ENCODE measurements at regions not wholly inside any gene's neighbourhood (a gene's known extent, or its start where the extent isn't known, plus 50 kb on each side); places are given as distances from the start of the nearest gene placed in this dataset.
"Not testable (repeated sequence)": the region's sequence is repeated elsewhere in the genome, so short reads cannot be mapped to it uniquely, and the experiment has no call there.

- H3K27ac Mint-ChIP-seq, result no peak overlapping the region
These were observed 76.5 kb upstream of the MAP10 start for GRCh38 chr1:232728507-232729263.

DNA sequence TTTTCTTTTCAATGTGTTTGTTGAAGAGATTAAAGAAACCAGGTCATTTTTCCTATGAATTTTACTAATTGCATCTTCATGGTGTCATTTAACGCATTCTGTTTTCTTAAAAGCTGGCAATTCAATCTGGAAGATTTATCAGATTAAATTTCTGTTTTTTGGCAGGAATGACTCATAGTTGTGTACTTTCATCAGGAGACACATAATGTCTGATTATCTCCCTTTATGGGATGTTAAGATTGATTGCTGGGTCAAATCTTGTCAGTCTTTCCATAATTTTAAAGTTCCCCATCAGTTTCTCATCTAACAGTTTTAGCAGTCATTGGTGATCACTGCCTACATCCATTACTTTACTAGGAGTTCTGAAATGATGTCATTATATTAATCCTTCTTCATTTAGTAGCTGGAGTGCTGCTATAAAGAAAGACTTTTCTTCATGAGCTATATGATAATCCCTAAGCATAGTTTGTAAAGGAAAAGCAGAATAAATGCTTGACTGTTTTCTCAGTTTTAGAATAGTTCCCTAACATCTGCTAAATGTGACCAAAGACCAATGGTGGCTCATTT lies 72.8 kb upstream of the MAP10 start:
- Mint-ChIP-seq H3K4me1 (peaks cover 2% of the 10 kb centered on the region), H3K9me3 (no peaks in the 10 kb centered on the region), H3K36me3 (ENCODE audit: low read depth) (no peaks in the 10 kb centered on the region), H3K4me3 (no peak overlapping the region), H3K27ac (no peak overlapping the region), H3K27me3 (peaks cover 2% of the 10 kb centered on the region)
- DNase-seq (no peak), ATAC-seq (no peak)

More at GRCh38 chr1:232728507-232729263, 76.5 kb upstream of the MAP10 start:
- H3K4me1 Mint-ChIP-seq, result peaks cover 11% of the 10 kb centered on the region
- H3K4me3 Mint-ChIP-seq, result no peak overlapping the region
- H3K27me3 Mint-ChIP-seq, result peaks cover 4% of the 10 kb centered on the region
- no peak for DNase-seq
- ATAC-seq, result no peak
- H3K36me3 Mint-ChIP-seq (ENCODE audit: low read depth), result no peaks in the 10 kb centered on the region
- no peaks in the 10 kb centered on the region for H3K9me3 Mint-ChIP-seq

GRCh38 chr1:232737917-232738316 lies 67.3 kb upstream of the MAP10 start:
- no peaks in the 10 kb centered on the region for H3K36me3 Mint-ChIP-seq (ENCODE audit: low read depth)
- H3K4me3 Mint-ChIP-seq, result no peak overlapping the region
- peaks cover 2% of the 10 kb centered on the region for H3K27me3 Mint-ChIP-seq
- no peaks in the 10 kb centered on the region for H3K9me3 Mint-ChIP-seq
- no peak for ATAC-seq
- H3K4me1 Mint-ChIP-seq, result peaks cover 2% of the 10 kb centered on the region
- no peak for DNase-seq
- no peak overlapping the region for H3K27ac Mint-ChIP-seq

- H3K36me3 Mint-ChIP-seq (ENCODE audit: low read depth), result peaks cover 6% of the 10 kb centered on the region
- no peak overlapping the region for H3K4me3 Mint-ChIP-seq
- H3K9me3 Mint-ChIP-seq, result peaks cover 5% of the 10 kb centered on the region
- DNase-seq (no peak), ATAC-seq (no peak)
- no peaks in the 10 kb centered on the region for H3K4me1 Mint-ChIP-seq
- no peak overlapping the region for H3K27ac Mint-ChIP-seq
- H3K27me3 Mint-ChIP-seq, result no peaks in the 10 kb centered on the region
These were observed 61.2 kb upstream of the MAP10 start for GRCh38 chr1:232743999-232744398.

DNA sequence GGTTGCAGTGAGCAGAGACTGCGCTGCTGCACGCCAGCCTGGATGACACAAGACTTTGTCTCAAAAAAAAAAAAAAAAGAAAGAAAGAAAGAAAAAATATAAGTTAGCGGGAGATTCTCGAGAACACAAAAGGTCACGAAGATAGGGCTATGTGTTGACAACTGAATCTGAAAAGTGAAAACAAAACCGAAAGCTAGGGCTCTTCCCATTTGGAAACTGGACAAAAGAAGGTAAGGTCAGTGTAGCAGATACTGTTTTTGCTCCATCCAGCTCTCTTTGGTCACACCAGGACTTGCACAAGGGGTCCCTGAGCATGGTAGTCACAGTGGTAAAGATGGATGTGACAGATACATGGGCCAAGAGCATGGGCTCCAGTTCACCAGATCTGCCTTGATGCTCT lies 60.4 kb upstream of the MAP10 start:
- Mint-ChIP-seq H3K36me3 (ENCODE audit: low read depth) (peaks cover 11% of the 10 kb centered on the region), H3K9me3 (peaks cover 9% of the 10 kb centered on the region), H3K27me3 (no peaks in the 10 kb centered on the region), H3K4me3 (no peak overlapping the region), H3K4me1 (no peaks in the 10 kb centered on the region), H3K27ac (no peak overlapping the region)
- no peak for DNase-seq
- no peak for ATAC-seq

DNA sequence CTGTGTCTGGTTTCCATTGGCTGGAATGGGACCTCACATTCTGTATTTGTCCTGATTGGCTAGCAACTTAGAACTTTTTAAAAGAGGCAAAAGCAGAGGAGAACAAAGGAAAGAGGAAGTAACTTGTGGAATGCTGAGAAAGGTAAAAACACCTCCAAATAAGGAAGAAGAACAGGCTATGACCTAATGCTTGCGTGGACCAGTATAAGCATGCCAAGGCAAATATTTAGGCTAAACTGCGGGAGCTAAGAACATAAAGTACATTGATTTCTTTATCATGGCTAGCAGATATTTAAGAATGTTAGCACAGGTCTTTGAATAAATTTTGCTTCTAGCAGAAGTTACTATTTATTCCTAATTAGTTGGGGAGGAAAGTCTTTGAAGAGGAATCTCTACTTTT lies 59.5 kb upstream of the MAP10 start:
- ATAC-seq, H3K27me3 Mint-ChIP-seq, DNase-seq, H3K4me1 Mint-ChIP-seq, H3K27ac Mint-ChIP-seq, H3K9me3 Mint-ChIP-seq, H3K4me3 Mint-ChIP-seq: not testable (repeated sequence)
- H3K36me3 Mint-ChIP-seq (ENCODE audit: low read depth), result peaks cover 11% of the 10 kb centered on the region

GRCh38 chr1:232748910-232749368 lies 56.3 kb upstream of the MAP10 start:
- no peaks in the 10 kb centered on the region for H3K27me3 Mint-ChIP-seq
- no peak overlapping the region for H3K27ac Mint-ChIP-seq
- no peak overlapping the region for H3K4me3 Mint-ChIP-seq
- DNase-seq, result no peak
- peaks cover 9% of the 10 kb centered on the region for H3K9me3 Mint-ChIP-seq
- peaks cover 11% of the 10 kb centered on the region for H3K36me3 Mint-ChIP-seq (ENCODE audit: low read depth)
- no peak for ATAC-seq
- peaks cover 7% of the 10 kb centered on the region for H3K4me1 Mint-ChIP-seq

DNA sequence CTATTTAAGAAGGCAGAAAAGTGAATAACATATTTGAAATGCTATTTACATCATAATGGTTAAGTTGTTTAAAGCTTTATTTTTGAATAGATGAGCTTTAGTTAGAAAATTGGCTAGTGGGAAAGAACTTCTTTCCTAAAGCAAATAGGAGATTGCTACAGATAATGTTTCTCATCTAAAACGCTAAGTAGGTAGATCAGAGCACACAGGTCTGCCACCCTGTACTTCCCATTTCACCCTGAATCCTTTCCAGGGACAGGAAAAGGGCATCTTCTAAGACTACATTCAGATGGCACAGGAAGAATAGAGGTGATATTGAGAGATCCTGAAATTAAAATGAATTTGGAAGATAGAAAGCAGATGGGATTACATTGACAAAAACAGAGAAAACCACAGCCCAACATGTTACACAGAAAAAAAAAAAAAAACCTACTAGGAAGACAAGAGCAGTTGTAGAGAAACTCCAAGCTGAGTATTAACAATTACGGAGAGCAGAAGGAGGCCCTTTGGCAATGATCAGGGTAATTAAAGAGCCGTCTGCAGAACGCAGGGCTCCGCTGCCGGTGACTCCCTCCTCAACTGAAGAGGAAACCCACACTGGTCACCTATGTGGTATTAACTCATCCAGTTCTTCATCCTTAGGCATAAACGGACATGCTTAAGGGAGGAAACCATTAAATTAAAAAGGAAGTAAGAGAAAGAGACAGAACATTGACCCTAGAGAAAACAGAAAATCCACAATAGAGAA lies 53.6 kb upstream of the MAP10 start:
- peaks cover 7% of the 10 kb centered on the region for H3K4me1 Mint-ChIP-seq
- no peak for ATAC-seq
- no peak overlapping the region for H3K4me3 Mint-ChIP-seq
- H3K36me3 Mint-ChIP-seq (ENCODE audit: low read depth), result peaks cover 11% of the 10 kb centered on the region
- peaks cover 9% of the 10 kb centered on the region for H3K9me3 Mint-ChIP-seq
- H3K27me3 Mint-ChIP-seq, result no peaks in the 10 kb centered on the region
- DNase-seq, result no peak
- no peak overlapping the region for H3K27ac Mint-ChIP-seq

- Mint-ChIP-seq H3K27ac (no peak overlapping the region), H3K4me3 (no peak overlapping the region), H3K27me3 (no peaks in the 10 kb centered on the region), H3K4me1 (peaks cover 7% of the 10 kb centered on the region), H3K36me3 (ENCODE audit: low read depth) (peaks cover 11% of the 10 kb centered on the region), H3K9me3 (peaks cover 9% of the 10 kb centered on the region)
- DNase-seq (no peak), ATAC-seq (no peak)
These were observed 52.9 kb upstream of the MAP10 start for GRCh38 chr1:232752365-232752764.

DNA sequence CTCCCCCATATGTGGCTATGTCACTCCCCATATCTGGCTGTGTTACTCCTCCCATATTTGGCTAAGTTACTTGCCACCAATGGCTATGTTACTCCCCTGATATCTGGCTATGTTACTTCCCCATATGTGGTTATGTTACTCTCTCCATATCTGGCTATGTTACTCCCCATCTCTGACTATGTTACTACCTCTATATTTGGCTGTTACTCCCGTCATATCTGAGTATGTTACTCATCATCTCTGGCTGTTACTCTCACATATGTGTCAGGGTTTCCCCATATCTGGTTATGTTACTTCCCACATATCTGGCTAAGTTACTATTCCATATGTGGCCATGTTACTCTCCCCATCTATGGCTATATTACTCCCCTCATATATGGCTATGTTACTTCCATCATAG lies 50.3 kb upstream of the MAP10 start:
- Mint-ChIP-seq H3K4me3 (no peak overlapping the region), H3K27me3 (no peaks in the 10 kb centered on the region), H3K4me1 (peaks cover 7% of the 10 kb centered on the region), H3K36me3 (ENCODE audit: low read depth) (no peaks in the 10 kb centered on the region), H3K27ac (no peak overlapping the region), H3K9me3 (no peaks in the 10 kb centered on the region)
- DNase-seq, result no peak
- ATAC-seq, result no peak
